PFSK-1 (cell line): ENCODE measurements at regions not wholly inside any gene's neighbourhood (a gene's known extent, or its start where the extent isn't known, plus 50 kb on each side); places are given as distances from the start of the nearest gene placed in this dataset.

ENCODE experiments used
- FOXP2 ChIP-seq: optimal IDR thresholded peaks from 2 replicates; pipeline ENCODE3; 2011; ENCODE audit warnings: borderline replicate concordance, control low read depth, inconsistent platforms; ENCODE audit not compliant: insufficient read depth; ENCODE audit errors: extremely low read length, extremely low read depth
- POLR2AphosphoS5 ChIP-seq: IDR thresholded peaks from 2 replicates; pipeline ENCODE4 v1.6.1; 2012; ENCODE audit warnings: low read depth, mild to moderate bottlenecking, control low read depth, low read length, moderate library complexity
- REST ChIP-seq, 2 experiments: IDR thresholded peaks; 2 replicates each; pipeline versions ENCODE4 v1.6.1 to v1.8.0; 2011 to 2012; ENCODE audit warnings: low read depth in 2 of 2, low read length in 2 of 2, control low read depth in 1 of 2, inconsistent platforms in 1 of 2, mild to moderate bottlenecking in 1 of 2, moderate library complexity in 1 of 2; ENCODE audit not compliant: insufficient read depth in 1 of 2
- SIN3A ChIP-seq: IDR thresholded peaks from 2 replicates; pipeline ENCODE4 v1.6.1; 2012; ENCODE audit warnings: mild to moderate bottlenecking, low read length, moderate library complexity, borderline replicate concordance; ENCODE audit not compliant: insufficient read depth
- TAF1 ChIP-seq: IDR thresholded peaks from 2 replicates; pipeline ENCODE4 v1.6.1; 2012; ENCODE audit warnings: low read length, control low read depth, borderline replicate concordance; ENCODE audit not compliant: insufficient read depth

- TF ChIP-seq SIN3A: no peak
- no peak for TF ChIP-seq FOXP2
Measured at GRCh38 chr1:244340396-244340795, 111.3 kb downstream of the ADSS2 start.

GRCh38 chr1:244341455-244342450 lies 110.0 kb downstream of the ADSS2 start:
- TF ChIP-seq REST (IDR thresholded peaks at IDR 0.05; ENCODE audit: insufficient read depth in 1 of 2, low read depth in 2 of 2, low read length in 2 of 2): no peak
- TF ChIP-seq SIN3A: no peak
- TF ChIP-seq POLR2AphosphoS5: no peak
- no peak for TF ChIP-seq FOXP2
- TF ChIP-seq TAF1: no peak

GRCh38 chr1:244344001-244344400 lies 107.7 kb downstream of the ADSS2 start:
- TF ChIP-seq FOXP2 (no peak), REST (IDR thresholded peaks at IDR 0.05; ENCODE audit: insufficient read depth in 1 of 2, low read depth in 2 of 2, low read length in 2 of 2) (no peak), POLR2AphosphoS5 (no peak), TAF1 (no peak), SIN3A (no peak)

- no peak for TF ChIP-seq REST (IDR thresholded peaks at IDR 0.05; ENCODE audit: insufficient read depth in 1 of 2, low read depth in 2 of 2, low read length in 2 of 2)
- TF ChIP-seq TAF1: no peak
- TF ChIP-seq FOXP2: no peak
- no peak for TF ChIP-seq POLR2AphosphoS5
- TF ChIP-seq SIN3A: no peak
Measured at GRCh38 chr1:244346972-244347618, 104.6 kb downstream of the ADSS2 start.

- TF ChIP-seq TAF1 (no peak), FOXP2 (no peak), POLR2AphosphoS5 (no peak), REST (IDR thresholded peaks at IDR 0.05; ENCODE audit: insufficient read depth in 1 of 2, low read depth in 2 of 2, low read length in 2 of 2) (no peak), SIN3A (no peak)
Measured at GRCh38 chr1:244347942-244348341, 103.8 kb downstream of the ADSS2 start.
